ENCODE measurements at regions not wholly inside any gene's neighbourhood (a gene's known extent, or its start where the extent isn't known, plus 50 kb on each side); places are given as distances from the start of the nearest gene placed in this dataset.

DNA sequence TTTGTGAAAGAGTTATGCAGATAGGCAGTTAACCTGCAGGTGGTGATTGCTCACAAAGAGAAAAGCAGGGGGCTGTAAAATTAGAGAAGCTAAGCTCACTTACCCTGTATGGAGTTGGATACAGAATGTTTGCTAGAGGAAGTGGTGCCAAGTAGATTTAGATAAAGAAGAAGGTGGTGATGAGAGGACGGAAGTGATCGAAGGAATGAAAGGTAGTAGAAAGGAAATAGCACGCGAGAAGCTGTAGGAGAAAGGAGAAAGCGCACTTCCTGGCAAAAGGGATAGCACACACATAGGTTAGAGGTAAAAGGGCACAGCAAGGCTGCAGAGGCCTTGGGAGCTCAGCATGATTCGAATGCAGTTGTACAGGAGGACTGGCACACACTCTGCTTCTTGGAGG, 87.3 kb upstream of the CTSC start:
- no peaks in the 10 kb centered on the region for H3K36me3 ChIP-seq (ENCODE audit: control insufficient read depth, insufficient read depth, low read length)
- no peaks in the 10 kb centered on the region for H3K9me3 ChIP-seq (ENCODE audit: control insufficient read depth, low read depth, low read length)
- WGBS (ENCODE audit: insufficient coverage, low lambda C conversion rate): 73% methylated on average over 4 of the region's 6 CpGs
- H3K27me3 ChIP-seq (ENCODE audit: control insufficient read depth, insufficient read depth, low read length): no peaks in the 10 kb centered on the region
- no peak for DNase-seq
- H3K4me1 ChIP-seq (ENCODE audit: control insufficient read depth, insufficient read depth, low read length): no peaks in the 10 kb centered on the region
- H3K27ac ChIP-seq (ENCODE audit: low read length): no peak overlapping the region
- no peak overlapping the region for H3K4me3 ChIP-seq (ENCODE audit: low read length)

DNA sequence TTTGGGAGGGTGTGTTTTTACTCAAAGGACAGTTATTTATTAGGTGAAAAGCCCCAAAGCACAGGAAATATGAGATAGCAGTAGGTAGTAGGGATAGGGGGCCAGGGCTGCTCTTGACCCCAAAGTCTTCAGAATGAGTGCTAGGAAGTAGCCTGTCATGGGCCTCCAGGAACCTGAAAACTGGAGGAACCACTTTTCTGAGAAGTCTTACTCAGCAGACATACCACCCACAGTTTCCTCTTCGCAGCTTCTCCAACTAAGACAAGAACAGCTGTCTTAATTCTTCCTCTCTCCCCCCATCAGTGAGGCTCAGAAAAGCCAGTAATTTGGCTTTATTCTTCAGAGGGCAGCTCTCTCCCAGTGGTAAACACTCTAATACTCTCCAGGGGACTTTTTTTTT, 84.0 kb upstream of the CTSC start:
- no peaks in the 10 kb centered on the region for H3K27me3 ChIP-seq (ENCODE audit: control insufficient read depth, insufficient read depth, low read length)
- no peaks in the 10 kb centered on the region for H3K4me1 ChIP-seq (ENCODE audit: control insufficient read depth, insufficient read depth, low read length)
- no CpG with 5 or more reads among the region's 1 CpG for WGBS (ENCODE audit: insufficient coverage, low lambda C conversion rate)
- H3K9me3 ChIP-seq (ENCODE audit: control insufficient read depth, low read depth, low read length): no peaks in the 10 kb centered on the region
- H3K4me3 ChIP-seq (ENCODE audit: low read length): no peak overlapping the region
- H3K36me3 ChIP-seq (ENCODE audit: control insufficient read depth, insufficient read depth, low read length): no peaks in the 10 kb centered on the region
- H3K27ac ChIP-seq (ENCODE audit: low read length): no peak overlapping the region
- peak in 1 of 2 donors; percentile 22 for DNase-seq

DNA sequence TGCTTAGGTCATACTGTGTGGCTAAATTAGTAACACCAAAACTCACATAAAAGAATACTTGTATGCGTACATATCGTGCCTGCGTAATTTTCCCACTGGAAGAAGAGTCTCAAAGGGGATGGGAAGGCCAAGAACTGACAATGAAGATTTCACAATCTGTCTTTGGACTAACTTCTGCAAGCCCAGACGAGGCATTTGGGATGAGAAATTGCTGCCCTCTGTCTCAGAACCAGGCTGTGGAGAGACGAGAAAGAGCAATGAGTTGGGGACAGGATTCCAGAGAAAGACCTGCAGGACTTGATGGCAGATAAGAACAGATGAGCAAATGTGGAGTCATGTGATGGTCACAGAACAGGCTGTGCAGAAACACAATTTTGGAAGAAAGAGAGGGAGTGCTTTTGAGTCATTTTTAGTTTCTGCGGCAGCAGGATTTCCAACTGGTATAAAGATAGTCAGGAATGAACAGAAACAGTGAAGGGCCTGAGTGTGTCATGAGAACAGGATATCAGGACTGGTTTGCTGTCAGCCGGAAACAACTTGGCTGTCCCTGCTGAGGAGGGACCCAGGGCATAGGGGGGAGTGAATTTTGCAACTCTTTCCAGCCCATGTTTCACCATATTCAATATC, 82.7 kb upstream of the CTSC start:
- no peak overlapping the region for H3K27ac ChIP-seq (ENCODE audit: low read length)
- WGBS (ENCODE audit: insufficient coverage, low lambda C conversion rate): 100% methylated on average over 1 of the region's 7 CpGs
- no peaks in the 10 kb centered on the region for H3K27me3 ChIP-seq (ENCODE audit: control insufficient read depth, insufficient read depth, low read length)
- no peaks in the 10 kb centered on the region for H3K9me3 ChIP-seq (ENCODE audit: control insufficient read depth, low read depth, low read length)
- no peaks in the 10 kb centered on the region for H3K36me3 ChIP-seq (ENCODE audit: control insufficient read depth, insufficient read depth, low read length)
- no peak for DNase-seq
- H3K4me3 ChIP-seq (ENCODE audit: low read length): no peak overlapping the region
- H3K4me1 ChIP-seq (ENCODE audit: control insufficient read depth, insufficient read depth, low read length): no peaks in the 10 kb centered on the region

DNA sequence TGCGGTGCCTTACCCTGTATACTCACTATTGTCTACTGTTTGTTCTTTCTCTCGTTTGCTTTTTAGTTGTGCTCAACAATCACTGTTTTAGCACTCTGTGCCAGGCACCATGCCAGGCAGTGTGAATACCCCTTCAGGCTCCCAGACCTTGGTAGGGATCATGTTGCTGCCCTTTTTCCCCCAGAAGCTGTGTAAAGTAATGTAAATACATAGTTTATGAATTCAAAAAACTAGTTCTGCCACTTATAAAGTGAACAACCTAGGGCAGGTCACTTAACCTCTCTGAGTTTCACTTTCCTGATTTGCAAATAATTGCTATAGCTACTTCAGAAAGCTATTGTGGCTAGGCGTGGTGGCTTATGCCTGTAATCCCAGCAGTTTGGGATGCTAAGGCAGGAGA, 81.0 kb upstream of the CTSC start:
- no peak for DNase-seq
- no peak overlapping the region for H3K4me3 ChIP-seq (ENCODE audit: low read length)
- no peaks in the 10 kb centered on the region for H3K27me3 ChIP-seq (ENCODE audit: control insufficient read depth, insufficient read depth, low read length)
- H3K27ac ChIP-seq (ENCODE audit: low read length): no peak overlapping the region
- H3K4me1 ChIP-seq (ENCODE audit: control insufficient read depth, insufficient read depth, low read length): peaks cover 10% of the 10 kb centered on the region
- WGBS (ENCODE audit: insufficient coverage, low lambda C conversion rate): 70% methylated on average over 2 of the region's 3 CpGs
- H3K9me3 ChIP-seq (ENCODE audit: control insufficient read depth, low read depth, low read length): no peaks in the 10 kb centered on the region
- no peaks in the 10 kb centered on the region for H3K36me3 ChIP-seq (ENCODE audit: control insufficient read depth, insufficient read depth, low read length)

DNA sequence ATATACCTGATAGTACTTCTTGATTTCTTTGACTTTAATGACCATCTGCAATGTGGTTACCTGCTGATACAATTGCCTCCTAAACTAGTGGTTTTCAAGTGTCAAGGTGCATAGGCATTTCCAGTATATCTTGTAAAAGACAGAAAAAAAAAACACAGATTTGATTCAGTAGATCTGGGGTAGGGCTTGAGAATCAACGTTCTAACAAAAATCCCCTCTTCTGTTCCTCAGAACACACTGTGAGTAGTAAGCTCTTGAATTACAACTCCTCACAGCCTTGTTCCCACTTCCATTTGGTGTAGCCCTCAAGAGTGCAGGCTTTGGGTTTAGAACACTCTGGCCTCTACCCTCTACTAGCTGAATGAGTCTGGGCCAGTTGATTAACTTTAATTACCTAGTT, 78.0 kb upstream of the CTSC start:
- Histone ChIP-seq H3K4me3 (ENCODE audit: low read length) (no peak overlapping the region), H3K36me3 (ENCODE audit: control insufficient read depth, insufficient read depth, low read length) (no peaks in the 10 kb centered on the region), H3K4me1 (ENCODE audit: control insufficient read depth, insufficient read depth, low read length) (peaks cover 10% of the 10 kb centered on the region), H3K27ac (ENCODE audit: low read length) (no peak overlapping the region), H3K27me3 (ENCODE audit: control insufficient read depth, insufficient read depth, low read length) (no peaks in the 10 kb centered on the region), H3K9me3 (ENCODE audit: control insufficient read depth, low read depth, low read length) (no peaks in the 10 kb centered on the region)
- DNase-seq: no peak
- 100% methylated on average over 1 of the region's 1 CpG for WGBS (ENCODE audit: insufficient coverage, low lambda C conversion rate)

DNA sequence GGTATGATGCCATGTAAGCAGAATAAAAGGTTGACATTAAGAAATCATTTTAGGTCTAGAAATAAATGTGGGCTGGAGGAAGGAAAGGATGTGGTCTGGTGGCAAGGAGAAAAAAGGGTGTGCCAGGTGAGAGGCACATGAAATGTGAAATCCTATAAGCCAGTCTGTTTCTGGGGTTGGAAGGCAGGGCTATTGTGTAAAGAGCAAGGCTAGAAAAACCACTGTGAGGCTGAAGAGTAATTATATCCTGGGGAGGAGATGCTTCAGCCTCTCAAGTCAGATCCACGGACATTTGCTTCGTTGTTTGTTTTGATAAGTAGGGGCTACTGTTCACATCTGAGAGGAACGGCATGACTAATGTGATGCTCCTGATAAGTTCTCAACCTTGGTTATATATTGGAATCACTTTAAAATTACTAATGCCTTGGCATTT, 77.5 kb upstream of the CTSC start:
- Histone ChIP-seq H3K27ac (ENCODE audit: low read length) (no peak overlapping the region), H3K27me3 (ENCODE audit: control insufficient read depth, insufficient read depth, low read length) (no peaks in the 10 kb centered on the region), H3K9me3 (ENCODE audit: control insufficient read depth, low read depth, low read length) (no peaks in the 10 kb centered on the region), H3K4me1 (ENCODE audit: control insufficient read depth, insufficient read depth, low read length) (peaks cover 10% of the 10 kb centered on the region), H3K36me3 (ENCODE audit: control insufficient read depth, insufficient read depth, low read length) (no peaks in the 10 kb centered on the region), H3K4me3 (ENCODE audit: low read length) (no peak overlapping the region)
- no peak for DNase-seq
- no CpG with 5 or more reads among the region's 3 CpGs for WGBS (ENCODE audit: insufficient coverage, low lambda C conversion rate)

DNA sequence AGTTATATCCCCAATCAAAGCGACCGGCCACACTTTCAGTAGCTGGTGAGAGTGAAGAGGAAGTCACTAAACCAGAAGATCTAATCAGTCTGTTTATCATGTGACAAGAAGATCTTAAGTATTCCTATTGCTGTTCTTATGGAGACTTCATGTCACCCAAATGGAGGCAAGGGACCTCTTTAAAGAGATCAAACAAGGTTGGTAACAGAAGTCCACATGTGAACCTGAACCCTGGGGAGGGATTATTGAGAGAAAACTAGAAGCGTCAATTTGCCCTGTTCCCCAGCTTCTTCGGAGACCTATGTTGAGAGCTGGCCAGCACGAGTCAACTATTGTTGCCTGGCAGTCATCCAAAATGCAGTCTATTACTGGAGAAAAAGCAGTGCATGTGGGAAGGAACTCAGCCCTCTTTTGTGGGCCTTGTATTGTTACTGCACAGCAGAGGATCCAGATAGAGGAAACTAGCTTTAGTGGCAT, 76.9 kb upstream of the CTSC start:
- Histone ChIP-seq H3K27me3 (ENCODE audit: control insufficient read depth, insufficient read depth, low read length) (no peaks in the 10 kb centered on the region), H3K9me3 (ENCODE audit: control insufficient read depth, low read depth, low read length) (no peaks in the 10 kb centered on the region), H3K4me1 (ENCODE audit: control insufficient read depth, insufficient read depth, low read length) (peaks cover 10% of the 10 kb centered on the region), H3K4me3 (ENCODE audit: low read length) (no peak overlapping the region), H3K36me3 (ENCODE audit: control insufficient read depth, insufficient read depth, low read length) (no peaks in the 10 kb centered on the region), H3K27ac (ENCODE audit: low read length) (no peak overlapping the region)
- peak; percentile 26 to 53 for DNase-seq
- 7% methylated on average over 2 of the region's 5 CpGs for WGBS (ENCODE audit: insufficient coverage, low lambda C conversion rate)

DNA sequence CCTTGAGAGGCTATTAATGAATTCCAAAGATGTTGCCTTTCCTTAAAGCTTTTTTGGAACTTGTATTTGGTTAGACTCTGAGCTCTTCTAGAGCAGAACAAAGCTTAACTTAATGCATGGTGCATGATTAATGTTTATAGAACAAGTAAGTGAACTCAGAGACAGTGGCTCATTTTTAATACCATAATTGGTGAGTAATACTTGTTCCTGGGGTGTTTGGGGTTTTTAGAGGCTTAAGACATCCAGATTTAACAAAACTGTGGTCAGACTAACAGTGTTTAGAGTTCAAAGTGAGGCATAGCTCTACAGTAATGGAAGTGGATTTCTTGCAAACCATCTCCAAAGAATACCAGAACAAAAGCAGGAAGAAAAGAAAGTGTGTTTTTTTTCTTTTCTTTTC, 73.7 kb upstream of the CTSC start:
- peaks cover 10% of the 10 kb centered on the region for H3K4me1 ChIP-seq (ENCODE audit: control insufficient read depth, insufficient read depth, low read length)
- no peak overlapping the region for H3K4me3 ChIP-seq (ENCODE audit: low read length)
- DNase-seq: no peak
- H3K9me3 ChIP-seq (ENCODE audit: control insufficient read depth, low read depth, low read length): no peaks in the 10 kb centered on the region
- no peak overlapping the region for H3K27ac ChIP-seq (ENCODE audit: low read length)
- no peaks in the 10 kb centered on the region for H3K36me3 ChIP-seq (ENCODE audit: control insufficient read depth, insufficient read depth, low read length)
- H3K27me3 ChIP-seq (ENCODE audit: control insufficient read depth, insufficient read depth, low read length): no peaks in the 10 kb centered on the region

DNA sequence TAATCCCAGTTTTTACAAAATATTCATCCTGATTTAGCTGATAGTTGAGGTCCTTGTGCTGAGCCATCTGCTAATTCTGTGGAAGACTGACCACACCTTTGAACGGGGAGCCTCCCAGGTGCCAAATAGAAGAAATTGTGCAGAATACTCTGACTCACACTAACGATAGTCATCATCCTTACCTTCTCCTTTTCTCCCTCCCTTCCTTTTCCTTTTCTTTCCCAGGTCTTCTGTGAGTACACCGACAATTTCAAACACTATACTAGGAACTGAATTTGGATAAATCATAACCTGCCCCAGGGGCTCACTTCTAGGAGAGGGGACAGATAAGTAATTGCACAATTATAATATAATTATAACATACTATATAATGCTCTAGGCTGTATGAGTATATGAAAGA, 73.1 kb upstream of the CTSC start:
- Histone ChIP-seq H3K4me1 (ENCODE audit: control insufficient read depth, insufficient read depth, low read length) (peaks cover 10% of the 10 kb centered on the region), H3K9me3 (ENCODE audit: control insufficient read depth, low read depth, low read length) (no peaks in the 10 kb centered on the region), H3K27ac (ENCODE audit: low read length) (no peak overlapping the region), H3K4me3 (ENCODE audit: low read length) (no peak overlapping the region), H3K27me3 (ENCODE audit: control insufficient read depth, insufficient read depth, low read length) (no peaks in the 10 kb centered on the region), H3K36me3 (ENCODE audit: control insufficient read depth, insufficient read depth, low read length) (no peaks in the 10 kb centered on the region)
- WGBS (ENCODE audit: insufficient coverage, low lambda C conversion rate): 100% methylated on average over 1 of the region's 3 CpGs
- DNase-seq: no peak

DNA sequence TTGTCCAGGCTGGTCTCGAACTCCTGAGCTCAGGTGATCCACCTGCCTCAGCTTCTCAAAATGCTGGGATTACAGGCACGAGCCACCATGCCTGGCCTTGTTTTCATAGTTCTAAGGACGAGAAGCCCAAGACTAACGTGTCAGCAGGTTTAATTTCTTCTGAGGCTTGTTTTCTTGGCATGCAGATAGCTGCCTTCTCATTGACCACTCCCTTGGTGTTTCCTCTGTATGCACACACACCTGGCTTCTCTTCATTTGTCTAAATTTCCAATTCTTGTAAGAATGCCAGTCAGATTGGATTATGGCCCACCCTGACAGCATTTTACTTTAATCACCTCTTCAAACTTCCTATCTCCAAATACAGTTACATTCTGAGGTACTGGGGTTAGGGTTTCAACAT, 72.5 kb upstream of the CTSC start:
- Histone ChIP-seq H3K4me3 (ENCODE audit: low read length) (no peak overlapping the region), H3K36me3 (ENCODE audit: control insufficient read depth, insufficient read depth, low read length) (no peaks in the 10 kb centered on the region), H3K9me3 (ENCODE audit: control insufficient read depth, low read depth, low read length) (no peaks in the 10 kb centered on the region), H3K27ac (ENCODE audit: low read length) (no peak overlapping the region), H3K27me3 (ENCODE audit: control insufficient read depth, insufficient read depth, low read length) (no peaks in the 10 kb centered on the region), H3K4me1 (ENCODE audit: control insufficient read depth, insufficient read depth, low read length) (peaks cover 10% of the 10 kb centered on the region)
- no peak for DNase-seq
- 80% methylated on average over 1 of the region's 4 CpGs for WGBS (ENCODE audit: insufficient coverage, low lambda C conversion rate)

DNA sequence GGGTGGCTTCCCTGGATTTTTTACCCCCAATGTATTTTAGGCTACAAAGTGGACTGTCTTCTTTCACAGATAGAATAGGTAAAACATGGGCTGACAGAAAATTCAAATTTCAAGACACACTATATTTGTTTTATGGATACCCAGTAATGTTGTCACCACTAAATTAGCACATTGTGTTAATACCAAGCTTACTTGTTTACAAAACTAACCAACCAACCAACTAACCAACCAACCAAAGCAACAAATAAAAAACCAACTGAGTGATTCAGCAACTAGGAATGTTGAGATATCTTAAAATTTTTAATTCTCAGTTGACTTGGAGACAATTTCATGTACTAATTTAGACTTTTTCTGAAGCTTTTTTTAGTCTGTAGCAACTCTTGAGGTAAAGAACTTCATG, 69.3 kb upstream of the CTSC start:
- H3K36me3 ChIP-seq (ENCODE audit: control insufficient read depth, insufficient read depth, low read length): no peaks in the 10 kb centered on the region
- no peaks in the 10 kb centered on the region for H3K4me1 ChIP-seq (ENCODE audit: control insufficient read depth, insufficient read depth, low read length)
- H3K27me3 ChIP-seq (ENCODE audit: control insufficient read depth, insufficient read depth, low read length): no peaks in the 10 kb centered on the region
- H3K9me3 ChIP-seq (ENCODE audit: control insufficient read depth, low read depth, low read length): no peaks in the 10 kb centered on the region
- no peak overlapping the region for H3K4me3 ChIP-seq (ENCODE audit: low read length)
- DNase-seq: no peak
- H3K27ac ChIP-seq (ENCODE audit: low read length): no peak overlapping the region
